Esophagus muscularis mucosa (tissue), 3 donors: ENCODE measurements at regions not wholly inside any gene's neighbourhood (a gene's known extent, or its start where the extent isn't known, plus 50 kb on each side); places are given as distances from the start of the nearest gene placed in this dataset.

Experiments
- EP300 ChIP-seq: sonication (generic); formaldehyde crosslinking; IDR thresholded peaks from one replicate; pipeline ENCODE4 v1.6.1; 2017; ENCODE audit warnings: antibody characterized with exemption
- TF ChIP-seq, protein P1 (sequence below), 3 experiments: fragments of 200-600 bp in 2 of 3; fragments of 450-650 bp in 1 of 3; sonication (generic) in 2 of 3; IDR thresholded peaks; one replicate each; pipeline ENCODE4 v1.5.1; 2017 to 2019; ENCODE audit warnings: antibody characterized with exemption in 3 of 3, mild to moderate bottlenecking in 2 of 3, moderate library complexity in 1 of 3

DNA sequence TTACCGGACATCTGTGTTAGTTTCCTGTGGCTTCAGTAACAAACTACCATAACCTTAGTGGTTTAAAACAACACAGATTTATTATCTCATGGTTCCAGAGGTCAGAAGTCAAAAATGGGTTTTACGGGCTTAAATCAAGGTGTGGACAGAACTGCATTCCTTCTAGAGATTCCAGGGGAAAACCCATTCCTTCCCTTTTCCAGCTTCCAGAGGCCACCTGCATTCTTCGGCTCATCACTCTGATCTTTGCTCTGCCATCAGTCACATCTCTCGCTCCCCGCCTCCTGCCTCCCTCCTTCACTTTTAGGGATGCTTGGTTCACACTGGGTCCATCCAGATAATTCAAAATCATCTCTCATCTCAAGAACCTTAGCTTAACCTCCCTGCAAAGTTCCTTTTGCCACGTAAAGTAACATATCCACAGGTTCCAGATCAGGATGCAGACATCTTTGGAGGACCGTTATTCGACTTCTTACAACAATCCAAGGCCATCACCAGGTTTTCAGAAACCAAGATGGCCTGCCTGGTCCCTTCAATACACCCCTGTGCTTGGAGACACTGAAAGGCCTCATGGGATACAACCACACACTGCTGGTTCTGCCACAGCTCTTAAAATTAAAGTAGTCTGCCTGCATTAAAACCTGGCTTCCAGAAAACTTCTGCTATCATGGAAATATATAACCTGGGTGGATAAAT, 225.9 kb upstream of the MYO3A start:
- TF ChIP-seq EP300: no peak
- TF ChIP-seq, protein P1, sequence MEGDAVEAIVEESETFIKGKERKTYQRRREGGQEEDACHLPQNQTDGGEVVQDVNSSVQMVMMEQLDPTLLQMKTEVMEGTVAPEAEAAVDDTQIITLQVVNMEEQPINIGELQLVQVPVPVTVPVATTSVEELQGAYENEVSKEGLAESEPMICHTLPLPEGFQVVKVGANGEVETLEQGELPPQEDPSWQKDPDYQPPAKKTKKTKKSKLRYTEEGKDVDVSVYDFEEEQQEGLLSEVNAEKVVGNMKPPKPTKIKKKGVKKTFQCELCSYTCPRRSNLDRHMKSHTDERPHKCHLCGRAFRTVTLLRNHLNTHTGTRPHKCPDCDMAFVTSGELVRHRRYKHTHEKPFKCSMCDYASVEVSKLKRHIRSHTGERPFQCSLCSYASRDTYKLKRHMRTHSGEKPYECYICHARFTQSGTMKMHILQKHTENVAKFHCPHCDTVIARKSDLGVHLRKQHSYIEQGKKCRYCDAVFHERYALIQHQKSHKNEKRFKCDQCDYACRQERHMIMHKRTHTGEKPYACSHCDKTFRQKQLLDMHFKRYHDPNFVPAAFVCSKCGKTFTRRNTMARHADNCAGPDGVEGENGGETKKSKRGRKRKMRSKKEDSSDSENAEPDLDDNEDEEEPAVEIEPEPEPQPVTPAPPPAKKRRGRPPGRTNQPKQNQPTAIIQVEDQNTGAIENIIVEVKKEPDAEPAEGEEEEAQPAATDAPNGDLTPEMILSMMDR (IDR thresholded peaks at IDR 0.05): no peak
